D721Med (cell line): ENCODE measurements at regions not wholly inside any gene's neighbourhood (a gene's known extent, or its start where the extent isn't known, plus 50 kb on each side); places are given as distances from the start of the nearest gene placed in this dataset.

Experiments used
- DNase-seq: peaks from one replicate; pipeline ENCODE4 v3.0.0; 2011; ENCODE audit warnings: low spot score; ENCODE audit not compliant: insufficient read length
- FAIRE-seq: peaks from 2 replicates; lab custom pipeline; 2011; peaks lifted over from hg19 to GRCh38; lab: Jason Lieb, UNC
- TF ChIP-seq, protein P1 (sequence below): IDR thresholded peaks from 2 replicates; pipeline ENCODE4 v1.5.1; 2012; ENCODE audit warnings: mild to moderate bottlenecking, control low read depth; ENCODE audit not compliant: insufficient read depth; ENCODE audit errors: missing control alignments

DNA sequence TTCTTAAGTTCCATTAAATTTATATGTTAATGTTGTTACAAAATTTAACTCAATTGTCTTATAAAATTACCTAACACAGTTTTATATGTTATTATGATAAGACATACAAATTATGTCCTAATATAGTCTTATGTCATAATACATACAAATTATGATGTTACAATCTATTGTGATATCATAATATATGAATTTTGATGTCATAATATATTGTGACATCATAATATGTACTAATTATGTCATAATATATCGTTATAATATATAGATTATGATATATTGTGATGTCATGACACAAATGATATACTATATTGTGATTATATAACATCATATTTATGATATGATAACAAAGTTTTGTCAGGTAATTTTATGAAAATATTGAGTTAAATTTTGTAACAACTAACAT is 1789.6 kb downstream of the TP53TG3F start:
- FAIRE-seq (no peak), DNase-seq (no peak)
- TF ChIP-seq, protein P1, sequence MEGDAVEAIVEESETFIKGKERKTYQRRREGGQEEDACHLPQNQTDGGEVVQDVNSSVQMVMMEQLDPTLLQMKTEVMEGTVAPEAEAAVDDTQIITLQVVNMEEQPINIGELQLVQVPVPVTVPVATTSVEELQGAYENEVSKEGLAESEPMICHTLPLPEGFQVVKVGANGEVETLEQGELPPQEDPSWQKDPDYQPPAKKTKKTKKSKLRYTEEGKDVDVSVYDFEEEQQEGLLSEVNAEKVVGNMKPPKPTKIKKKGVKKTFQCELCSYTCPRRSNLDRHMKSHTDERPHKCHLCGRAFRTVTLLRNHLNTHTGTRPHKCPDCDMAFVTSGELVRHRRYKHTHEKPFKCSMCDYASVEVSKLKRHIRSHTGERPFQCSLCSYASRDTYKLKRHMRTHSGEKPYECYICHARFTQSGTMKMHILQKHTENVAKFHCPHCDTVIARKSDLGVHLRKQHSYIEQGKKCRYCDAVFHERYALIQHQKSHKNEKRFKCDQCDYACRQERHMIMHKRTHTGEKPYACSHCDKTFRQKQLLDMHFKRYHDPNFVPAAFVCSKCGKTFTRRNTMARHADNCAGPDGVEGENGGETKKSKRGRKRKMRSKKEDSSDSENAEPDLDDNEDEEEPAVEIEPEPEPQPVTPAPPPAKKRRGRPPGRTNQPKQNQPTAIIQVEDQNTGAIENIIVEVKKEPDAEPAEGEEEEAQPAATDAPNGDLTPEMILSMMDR = no peak

DNA sequence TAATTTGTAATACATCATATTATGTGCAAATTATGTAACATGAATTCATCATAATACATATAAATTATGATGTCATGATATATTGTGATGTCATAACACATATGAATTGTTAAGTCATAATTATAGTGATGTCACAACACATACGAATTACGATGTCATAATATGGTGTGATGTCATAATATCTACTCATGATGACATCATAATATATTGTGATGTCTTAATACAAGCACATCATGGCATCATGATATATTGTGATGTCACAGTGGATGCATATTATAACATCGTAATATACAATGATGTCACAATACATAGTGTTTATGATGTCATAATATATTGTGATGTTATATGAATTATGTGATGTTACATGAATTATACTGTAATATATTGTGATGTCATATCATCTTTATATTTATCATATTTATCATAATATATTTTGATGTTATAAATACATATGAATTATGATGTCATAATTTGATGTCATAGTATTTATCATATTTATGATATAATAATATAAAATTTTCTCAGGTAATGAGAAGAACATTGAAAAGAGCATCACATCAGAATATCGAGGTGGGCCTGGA is 1793.0 kb downstream of the TP53TG3F start:
- no peak for FAIRE-seq

DNA sequence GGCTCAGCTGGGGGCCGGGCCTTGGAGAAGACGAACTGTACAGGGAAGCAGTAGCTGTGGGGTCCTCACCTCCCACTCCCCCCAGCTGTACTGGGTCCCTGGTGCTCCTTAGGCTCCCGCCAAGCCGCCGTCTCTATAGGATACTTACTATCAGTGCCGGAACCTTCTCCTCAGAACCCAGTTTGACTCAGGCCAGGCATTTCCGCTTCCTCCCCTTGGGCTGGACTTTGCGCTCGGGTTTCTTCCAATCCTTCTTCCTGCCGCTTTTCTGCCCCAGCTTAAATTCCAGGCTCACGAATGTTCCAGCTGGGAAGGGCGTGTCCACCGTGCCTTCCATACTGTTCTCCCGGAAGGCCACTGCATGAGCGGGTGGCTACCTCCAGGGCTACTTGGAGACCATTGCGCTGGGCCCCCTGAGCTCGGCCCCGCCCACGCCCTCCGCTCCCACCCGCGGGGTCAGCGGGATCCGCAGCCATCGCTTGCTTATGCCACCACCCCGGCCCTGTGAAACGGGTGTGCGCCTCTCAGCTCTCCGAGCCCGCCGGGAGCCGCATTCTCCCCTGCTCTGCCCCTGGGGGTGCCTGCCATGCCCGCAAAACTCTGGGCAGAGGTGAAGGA is 1795.9 kb downstream of the TP53TG3F start:
- DNase-seq (no peak), FAIRE-seq (no peak)
- TF ChIP-seq, protein P1 = no peak

More for the DNA sequence above, 1793.0 kb downstream of the TP53TG3F start:
- TF ChIP-seq, protein P1 = no peak
- no peak for DNase-seq

DNA sequence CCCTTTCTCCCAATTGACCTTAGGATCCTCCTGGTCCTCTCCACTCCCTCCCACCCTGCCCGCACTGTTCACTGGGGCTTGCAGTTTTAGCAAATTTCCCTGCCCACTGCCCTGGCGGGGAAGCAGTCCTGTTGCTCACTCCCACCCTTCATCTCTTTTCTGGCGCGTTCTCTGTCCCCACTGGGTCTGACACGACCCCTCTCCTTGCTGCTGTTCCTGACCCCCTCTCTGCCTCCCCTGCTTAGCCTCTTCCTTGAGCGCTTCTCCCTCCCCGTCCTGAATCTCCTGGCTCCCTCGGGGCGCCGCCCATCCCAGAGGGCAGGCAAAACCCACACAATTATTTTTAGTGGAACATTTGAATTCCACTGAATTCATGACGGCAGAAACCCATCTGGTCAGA is 1796.4 kb downstream of the TP53TG3F start:
- no peak for FAIRE-seq
- TF ChIP-seq, protein P1 = no peak
- no peak for DNase-seq

DNA sequence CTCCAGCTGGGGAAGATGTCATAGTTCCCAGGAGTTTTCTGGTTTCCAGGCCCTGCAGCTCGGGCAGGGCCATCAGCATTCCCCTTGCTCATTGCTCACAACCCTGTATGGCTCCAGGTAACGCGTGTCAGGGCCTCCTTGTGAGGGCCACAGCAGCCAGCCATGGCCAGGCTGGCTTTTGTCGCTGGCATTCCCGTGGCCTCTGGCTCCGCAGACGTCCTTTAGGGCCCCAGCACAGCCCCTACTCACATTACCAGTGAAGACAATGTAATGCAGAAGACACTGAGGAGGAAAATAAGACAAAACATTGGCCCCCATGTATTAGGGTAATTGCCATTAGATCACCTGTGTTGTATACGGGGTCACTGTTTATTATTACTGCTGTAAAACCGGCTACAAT is 1799.0 kb downstream of the TP53TG3F start:
- DNase-seq = no peak
- no peak for FAIRE-seq
- TF ChIP-seq, protein P1 = no peak

DNA sequence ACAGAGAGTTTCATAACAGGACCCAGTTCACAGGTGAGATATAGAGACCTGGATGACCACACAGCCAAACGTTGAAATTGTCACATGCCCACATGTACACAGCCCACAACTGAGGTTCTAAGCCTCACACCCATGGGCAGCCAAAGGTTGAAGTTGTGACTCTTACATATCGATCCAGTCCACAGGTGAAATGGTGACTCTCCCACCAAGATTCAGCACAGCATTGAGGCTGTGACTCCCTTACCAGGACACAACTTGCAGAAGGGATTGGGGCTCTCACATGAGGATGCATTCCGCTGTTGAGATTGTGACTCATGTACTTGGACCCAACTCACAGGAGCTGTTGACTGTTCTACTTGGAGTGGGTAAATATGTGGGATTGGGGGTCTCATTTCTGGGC is 1836.4 kb downstream of the TP53TG3F start:
- no peak for DNase-seq
- TF ChIP-seq, protein P1 = no peak
- FAIRE-seq = no peak

DNA sequence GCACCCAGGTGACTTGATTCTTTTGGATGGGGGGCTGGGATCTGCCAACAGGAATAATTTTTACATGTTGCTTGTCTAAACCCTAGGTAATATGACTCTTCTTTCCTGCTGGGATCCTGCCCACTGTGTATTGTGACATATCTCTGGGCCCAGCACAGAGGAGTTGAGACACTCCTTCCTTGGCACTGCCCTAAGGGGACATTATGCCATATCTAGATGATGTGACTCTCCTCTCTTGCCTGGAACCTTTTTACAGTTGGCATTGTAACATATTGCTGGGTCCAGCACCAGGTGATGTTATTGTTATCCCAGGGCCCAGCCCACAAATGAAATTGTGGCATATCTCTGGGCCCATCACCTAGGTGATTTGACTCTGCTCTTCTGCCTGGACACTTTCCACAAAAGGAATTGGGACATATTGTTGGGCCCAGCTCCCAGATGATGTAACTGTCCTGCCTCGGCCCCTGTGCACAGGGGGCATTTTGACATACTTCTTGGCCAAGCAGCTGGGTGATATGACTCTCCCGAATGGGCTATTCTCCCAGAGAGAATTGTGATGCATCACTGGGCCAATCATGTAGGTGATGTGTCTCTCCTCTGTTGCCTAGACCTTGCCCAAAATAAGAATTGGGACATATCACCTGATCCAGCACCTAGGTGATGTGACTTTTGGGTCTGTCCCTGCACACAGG is 1837.7 kb downstream of the TP53TG3F start:
- TF ChIP-seq, protein P1 = no peak
- no peak for FAIRE-seq
- no peak for DNase-seq
